Umbilical cord (tissue), 1 donor: ENCODE measurements at regions not wholly inside any gene's neighbourhood (a gene's known extent, or its start where the extent isn't known, plus 50 kb on each side); places are given as distances from the start of the nearest gene placed in this dataset.
"Not testable (repeated sequence)": the region's sequence is repeated elsewhere in the genome, so short reads cannot be mapped to it uniquely, and the experiment has no call there.

ENCODE experiments used
- DNase-seq: peaks from one replicate; pipeline ENCODE4 v3.0.0-alpha.2; 2015; ENCODE audit warnings: low spot score

DNA sequence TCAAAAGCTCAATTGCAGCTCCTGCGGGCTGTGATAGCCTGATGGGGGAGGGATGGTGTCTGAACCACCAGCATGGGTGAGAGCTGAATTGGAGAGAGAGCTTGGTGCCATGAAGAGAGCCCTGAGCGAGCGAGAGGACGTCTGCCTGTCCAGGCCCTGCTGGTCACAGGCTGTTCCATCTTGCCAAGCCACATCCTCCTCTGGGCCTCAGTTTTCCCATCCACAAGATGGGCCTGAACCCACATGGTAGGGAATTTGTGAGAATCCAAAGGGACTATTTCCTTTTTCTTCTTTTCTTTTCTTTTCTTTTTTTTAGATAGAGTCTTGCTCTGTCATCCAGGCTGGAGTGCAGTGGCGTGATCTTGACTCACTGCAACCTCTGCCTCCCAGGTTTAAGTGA is 276.4 kb downstream of the VRK1 start:
- DNase-seq = no peak

DNA sequence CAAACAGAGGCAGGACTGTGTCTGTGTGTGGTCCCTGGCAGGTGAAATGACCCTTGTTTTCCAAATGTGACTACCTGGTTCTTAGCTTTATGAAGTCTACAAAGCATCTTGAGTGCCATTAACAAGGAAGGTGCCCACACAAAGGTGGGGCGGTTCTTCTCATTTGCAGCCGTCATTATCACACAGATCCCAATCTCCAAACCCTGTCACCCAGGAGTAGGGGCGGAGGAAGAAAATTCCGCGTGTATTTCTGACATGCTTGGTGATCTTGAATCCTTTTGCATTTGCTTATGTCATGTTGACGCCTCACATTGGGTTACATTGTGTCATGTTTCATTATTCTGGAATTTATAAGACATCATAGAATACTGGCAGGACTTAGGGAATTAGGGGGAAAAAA is 277.3 kb downstream of the VRK1 start:
- DNase-seq = no peak

DNA sequence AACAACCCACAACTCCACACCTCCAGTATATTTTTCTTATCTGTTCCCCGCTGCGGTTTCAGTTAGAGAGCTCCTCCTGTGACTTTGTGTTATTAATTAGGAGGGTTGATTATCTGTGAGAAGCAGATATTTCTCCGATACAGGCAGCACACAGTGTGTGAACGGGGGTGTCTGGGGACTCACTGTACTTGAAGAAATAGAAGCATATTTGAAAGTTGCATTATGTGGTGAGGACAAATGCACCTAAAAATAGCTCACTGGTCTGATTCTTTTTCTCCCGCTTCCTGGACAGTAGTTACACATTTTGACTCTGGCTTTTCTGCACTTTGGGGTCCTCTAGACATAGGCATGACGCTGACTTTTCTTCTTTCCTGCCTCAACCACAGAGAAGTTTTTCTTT is 277.7 kb downstream of the VRK1 start:
- DNase-seq = no peak

DNA sequence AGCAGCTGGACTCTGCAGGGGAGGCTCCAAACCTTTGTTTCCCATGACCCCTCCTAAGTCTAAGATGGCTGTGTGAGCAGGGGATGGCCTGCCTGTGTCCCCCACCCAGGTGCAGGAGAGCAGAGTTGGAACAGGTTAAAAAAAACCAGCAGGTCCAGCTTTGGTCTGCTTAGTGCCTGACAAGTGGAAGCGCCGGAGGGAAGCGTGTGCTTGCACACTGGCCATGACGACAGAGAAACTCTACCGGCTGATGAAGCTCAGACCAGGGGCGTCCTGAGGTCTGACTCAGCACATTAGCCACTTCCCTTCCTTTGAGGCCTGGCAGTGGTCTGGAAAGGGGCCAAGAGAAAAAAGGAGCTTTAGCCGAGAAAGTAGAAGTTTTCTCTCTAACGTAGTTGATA is 280.1 kb downstream of the VRK1 start:
- peak; percentile 79 for DNase-seq

DNA sequence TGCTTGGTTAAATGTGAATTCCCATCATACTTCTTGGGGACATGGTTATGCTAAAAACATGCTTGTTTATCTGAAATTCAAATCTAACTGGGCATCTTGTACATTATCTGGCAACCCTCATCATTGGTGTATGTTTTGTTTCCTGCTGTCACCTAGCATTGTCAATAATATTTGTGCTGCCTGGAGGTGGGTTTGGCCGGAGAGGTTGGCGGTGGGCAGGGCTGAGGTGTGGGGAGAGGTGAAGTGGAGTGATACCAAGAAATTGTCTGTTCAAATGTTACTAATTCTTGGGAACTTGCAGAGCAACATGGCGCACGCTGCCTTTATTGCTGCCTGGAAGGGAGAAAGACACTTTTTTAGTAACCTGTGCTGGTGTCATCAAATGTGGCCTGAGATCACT is 280.5 kb downstream of the VRK1 start:
- no peak for DNase-seq

DNA sequence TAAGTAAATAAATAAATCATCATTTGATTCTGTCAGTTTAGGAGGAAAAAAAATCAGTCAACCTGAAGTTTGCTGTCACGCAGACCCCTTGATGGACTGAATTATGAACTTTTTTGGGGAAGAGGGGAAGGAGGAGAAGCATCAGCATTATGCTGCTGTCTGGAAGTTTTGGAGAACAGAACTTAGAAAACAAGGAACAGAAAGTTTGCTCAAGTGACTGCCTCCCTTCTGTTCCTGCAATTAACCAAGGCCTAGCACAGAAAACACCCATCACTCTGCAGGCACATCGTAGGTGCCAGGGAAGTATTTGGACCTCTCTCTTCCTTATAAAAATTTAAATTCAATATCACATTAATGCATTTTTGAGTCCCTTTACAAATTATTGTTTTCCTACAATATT is 283.8 kb downstream of the VRK1 start:
- peak; percentile 2 for DNase-seq

DNA sequence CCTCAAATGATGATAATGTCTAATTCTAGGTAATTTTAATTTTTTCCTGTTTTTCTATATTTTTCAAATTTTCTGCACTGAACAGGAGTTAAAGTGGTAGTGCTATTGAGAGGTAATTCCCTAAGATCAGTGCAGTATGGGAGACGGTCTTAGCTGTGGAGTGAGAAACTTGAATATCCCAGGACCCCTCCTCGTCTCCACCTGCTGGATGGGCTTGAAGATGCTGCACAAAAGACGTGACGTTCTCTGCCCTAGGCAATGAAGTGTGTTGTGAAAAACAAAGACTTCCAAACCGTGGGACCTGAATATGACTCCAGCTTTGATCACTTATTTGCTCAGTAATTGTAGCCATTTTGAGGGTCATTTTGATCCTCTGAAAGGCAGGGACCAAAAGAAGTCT is 298.1 kb downstream of the VRK1 start:
- DNase-seq = no peak

DNA sequence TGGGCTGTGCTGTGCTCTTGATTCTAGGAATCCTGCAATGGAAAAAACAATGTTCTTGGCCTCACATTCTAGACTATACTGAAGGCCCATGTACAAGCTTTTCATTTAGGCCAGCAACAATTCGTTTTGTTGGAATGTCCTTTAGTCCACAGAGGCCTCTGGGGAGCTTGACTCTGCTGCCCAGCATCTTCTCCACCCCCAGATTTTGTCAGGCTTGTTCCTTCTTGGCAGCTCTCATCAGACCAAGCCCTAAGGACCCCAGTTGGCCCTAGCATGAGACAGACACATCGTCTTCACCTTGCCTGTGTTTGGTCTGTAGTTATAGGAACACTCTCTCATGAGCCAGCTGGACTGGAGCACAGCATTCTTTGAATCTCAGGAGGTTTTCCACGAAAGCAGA is 300.1 kb downstream of the VRK1 start:
- no peak for DNase-seq

DNA sequence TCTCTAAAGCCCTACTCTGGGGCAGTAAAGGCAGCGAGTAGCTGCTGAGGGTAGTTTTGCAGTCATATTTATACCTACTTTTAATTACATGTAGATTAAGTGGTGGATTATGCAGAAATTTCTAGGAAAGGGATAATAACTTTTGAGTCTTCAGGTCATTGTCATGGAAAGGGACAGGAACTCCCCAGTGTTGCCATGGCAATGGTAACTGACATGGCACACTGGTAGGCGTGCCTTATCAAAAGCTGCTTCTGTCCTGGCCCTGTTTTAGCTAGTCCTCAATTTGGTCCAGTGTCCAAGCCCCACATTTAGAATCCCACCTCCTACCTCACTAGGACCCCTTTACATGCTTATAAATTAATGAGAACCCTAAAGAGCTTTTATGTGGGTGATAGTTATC is 303.1 kb downstream of the VRK1 start:
- DNase-seq = no peak

DNA sequence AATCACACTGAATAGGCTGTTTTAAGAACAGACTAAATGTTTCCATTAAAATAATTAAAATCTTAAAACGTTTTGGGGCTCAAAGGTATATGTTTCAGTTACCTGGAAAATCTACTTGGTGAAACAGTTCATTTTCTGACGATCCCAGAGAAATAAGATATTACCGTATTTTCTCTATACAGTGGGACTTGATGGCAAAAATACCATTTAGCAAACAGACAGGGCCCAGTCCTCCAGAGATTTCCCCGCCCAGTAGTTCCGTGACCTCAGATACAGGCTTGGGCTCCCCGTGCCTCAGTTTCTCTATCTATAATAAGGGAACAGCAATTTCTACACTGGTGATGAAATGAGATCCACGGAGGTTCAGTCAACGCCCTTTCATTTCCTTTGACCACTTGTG is 304.4 kb downstream of the VRK1 start:
- no peak for DNase-seq

DNA sequence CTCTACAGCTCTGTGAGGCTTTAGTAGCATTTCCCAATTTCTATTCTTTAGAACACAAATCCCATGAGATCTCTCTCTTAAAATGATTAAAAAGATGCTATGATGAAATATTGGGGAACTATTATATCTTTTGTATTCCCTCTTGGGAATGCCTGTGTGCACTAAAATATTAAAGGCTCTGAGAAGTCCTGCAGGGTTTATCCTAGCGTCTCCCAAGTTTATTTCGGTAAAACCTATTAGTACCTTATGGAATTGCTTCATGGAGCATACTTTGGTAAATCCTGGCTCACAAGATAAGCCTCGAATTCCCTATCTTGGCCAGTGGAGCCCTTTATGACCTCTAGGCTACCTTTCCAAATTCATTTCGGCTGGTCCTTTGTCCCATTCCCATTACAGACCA is 306.8 kb downstream of the VRK1 start:
- no peak for DNase-seq

DNA sequence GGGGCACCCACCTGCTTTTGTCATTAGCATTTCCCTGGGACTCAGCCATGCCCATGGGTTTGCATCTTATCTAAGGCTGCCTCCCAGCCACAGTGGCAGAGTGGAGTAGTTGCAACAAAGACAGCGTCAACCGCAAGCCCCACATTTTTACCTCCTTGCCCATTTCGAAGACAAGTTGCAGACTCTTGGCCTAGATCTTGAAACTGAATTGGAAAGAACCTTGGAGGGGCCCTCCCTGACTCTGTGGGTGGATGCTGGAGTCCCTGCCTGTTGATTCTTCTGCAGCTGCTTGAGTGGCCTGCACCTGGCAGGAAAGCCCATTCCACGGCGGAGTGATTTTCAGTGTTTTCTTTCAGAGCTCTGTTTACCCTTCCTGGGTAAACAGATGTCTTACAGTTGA is 309.0 kb downstream of the VRK1 start:
- DNase-seq = no peak

DNA sequence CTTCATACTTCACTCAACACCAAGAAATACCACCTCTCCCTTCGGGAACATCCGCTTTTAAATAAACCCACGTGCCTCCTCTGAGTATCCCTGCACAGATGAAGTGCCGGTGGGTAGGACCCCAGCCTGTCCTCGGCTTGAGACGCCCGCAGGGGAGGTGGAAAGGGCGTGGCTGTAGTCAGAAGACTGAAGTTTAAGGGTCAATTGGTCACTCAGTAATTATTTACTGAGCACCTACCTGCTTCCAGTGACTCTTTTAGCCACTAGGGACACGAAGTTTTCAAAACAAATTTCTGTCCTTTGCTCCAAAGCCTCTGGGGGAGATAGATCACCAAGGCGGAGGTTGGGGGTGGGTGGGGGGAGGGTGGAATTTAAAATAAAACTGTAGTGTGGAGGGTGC is 309.4 kb downstream of the VRK1 start:
- DNase-seq = no peak

DNA sequence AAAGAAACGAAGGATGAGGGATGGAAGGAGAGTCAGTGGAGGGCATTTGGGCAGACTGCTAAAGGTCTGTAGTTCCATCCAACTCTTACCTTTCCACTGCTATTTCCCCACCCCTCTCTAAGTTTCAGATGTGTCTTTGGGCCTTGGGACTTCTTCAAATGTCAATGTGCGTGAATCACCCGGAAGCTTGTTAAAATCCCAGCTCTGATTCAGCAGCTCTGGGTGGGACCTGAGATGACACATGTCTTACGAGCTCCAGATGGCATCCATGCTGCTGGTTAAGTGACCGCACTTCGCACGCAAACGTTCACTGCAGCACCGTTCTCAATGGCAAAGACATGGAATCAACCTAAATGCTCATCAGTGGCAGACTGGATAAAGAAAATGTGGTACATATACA is 309.9 kb downstream of the VRK1 start:
- no peak for DNase-seq

DNA sequence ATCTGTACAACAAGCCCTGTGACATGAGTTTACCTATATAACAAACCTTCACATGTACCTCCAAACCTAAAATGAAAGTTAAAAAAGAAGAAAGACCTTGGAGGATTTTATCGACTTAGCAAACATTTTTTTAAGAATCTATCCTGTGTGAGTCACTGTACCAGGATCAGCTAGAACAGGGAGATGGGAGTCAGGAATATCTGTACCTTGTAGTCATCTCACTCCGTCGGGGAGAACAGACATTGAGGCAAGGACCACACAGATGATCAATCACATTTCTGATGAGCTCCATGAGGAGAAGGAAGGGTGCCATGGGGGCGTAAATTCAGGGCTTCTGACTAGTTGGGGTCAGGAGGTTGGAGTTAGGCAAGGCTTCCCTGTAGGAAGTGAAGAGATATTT is 310.6 kb downstream of the VRK1 start:
- no peak for DNase-seq

DNA sequence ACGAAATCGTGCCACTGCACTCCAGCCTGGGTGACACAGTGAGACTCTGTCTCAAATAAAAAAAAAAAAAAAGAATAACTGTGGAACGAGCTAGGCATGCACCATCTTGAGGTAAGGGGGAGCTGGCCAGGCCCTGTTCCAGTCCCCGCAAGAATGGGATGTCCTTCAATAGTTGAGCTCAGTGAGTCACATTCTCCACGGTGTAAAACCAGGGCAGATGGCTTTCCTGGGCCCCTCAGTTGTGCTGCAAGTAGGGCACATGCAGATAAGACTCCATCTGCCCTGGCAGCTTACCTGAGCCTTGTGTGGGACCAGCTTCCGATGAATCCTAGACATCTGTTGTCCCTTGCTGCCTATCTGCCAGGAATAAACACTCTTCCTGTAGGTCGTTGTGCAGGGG is 312.1 kb downstream of the VRK1 start:
- DNase-seq = no peak

DNA sequence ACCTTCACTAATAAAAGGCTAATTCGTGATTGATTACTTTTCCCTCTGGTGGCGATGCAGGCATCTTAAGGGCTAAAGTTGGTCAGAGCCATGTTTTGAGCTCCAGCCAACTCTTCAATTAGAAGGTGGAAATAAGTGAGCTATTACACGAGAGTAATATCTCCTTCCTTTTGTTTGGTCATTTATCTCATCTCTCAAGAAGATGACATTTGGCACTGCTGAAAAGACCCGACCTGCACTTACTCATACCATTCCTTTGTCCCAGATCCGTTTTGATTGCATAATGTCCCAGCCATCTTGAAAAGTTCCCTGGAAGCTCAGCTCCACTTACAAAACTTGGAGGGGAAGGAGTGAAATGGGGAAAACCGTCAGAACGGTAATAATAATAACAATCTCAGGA is 316.2 kb downstream of the VRK1 start:
- DNase-seq = no peak

DNA sequence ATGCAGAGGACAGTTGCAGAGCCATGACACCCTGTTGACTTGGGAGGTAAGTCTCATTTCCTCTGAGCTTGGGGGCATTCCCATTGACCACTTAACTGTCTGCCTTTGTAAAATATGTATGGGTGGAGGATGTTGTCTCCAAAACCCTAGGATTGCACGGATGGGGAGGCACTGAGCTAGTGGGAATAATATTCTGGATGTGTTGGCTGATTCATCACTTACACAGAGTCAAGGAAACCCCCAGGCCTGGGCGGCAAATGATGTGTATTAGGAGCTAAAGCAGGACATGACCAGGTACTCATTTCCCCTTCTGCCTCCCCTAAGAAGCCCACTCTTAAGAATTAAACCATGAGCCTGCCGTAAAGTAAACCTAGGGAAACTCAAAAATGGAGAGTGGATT is 319.4 kb downstream of the VRK1 start:
- no peak for DNase-seq

DNA sequence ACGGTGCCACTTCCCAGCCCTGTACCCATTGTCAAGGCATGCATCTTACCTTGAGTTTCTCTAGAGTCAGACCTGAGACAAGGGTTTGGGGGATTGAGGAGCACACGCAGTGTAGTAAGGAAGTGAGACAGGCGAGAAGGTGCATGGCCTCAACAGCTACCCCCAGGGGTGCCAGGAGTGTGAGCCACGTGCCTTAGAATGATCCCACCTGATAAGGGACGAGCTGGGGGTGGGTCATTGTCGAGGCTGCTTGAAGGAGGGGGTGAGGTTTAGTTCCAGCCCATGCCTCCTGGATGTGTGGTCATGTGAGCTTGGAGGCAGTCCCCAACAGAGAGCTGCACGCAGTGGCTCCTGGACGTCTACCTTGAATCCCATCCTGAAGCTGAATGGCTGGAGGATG is 320.5 kb downstream of the VRK1 start:
- no peak for DNase-seq

DNA sequence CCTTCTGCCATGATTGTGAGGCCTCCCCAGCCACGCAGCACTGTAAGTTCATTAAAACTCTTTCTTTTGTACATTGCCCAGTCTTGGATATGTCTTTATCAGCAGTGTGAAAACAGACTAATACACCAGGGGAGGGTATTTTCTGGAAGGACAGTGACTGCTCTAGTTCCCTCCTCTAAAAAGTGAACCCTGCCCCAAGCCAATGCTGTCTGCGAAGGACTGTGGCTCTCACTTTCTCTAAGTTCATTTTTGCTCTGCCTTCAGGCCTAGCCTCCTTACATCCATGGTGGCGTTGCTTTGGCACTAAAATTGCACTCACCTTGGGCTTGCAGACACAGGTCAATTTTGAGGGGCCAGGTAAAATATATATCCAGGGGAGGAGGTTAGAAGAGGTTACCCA is 323.0 kb downstream of the VRK1 start:
- DNase-seq = no peak

DNA sequence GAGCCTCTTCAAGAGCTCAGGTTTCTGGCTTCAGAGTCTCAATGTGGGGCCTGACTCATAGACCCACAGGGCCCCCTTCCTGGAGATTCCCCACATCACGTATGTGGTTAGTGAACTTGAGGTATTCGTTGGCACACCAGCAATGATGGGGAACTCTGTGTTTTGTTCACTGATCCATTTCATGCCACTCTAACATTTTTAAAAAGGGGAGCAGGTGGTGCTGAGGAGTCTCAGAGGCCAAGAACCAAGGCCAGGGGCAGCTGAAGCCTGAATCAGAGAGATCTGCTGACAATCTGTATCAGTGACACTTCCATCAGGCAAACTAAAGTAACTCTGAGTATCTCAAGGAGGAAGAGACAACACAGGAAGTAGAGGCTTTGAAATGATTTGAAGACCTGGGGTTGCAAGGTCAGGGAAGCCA is 323.4 kb downstream of the VRK1 start:
- no peak for DNase-seq

DNA sequence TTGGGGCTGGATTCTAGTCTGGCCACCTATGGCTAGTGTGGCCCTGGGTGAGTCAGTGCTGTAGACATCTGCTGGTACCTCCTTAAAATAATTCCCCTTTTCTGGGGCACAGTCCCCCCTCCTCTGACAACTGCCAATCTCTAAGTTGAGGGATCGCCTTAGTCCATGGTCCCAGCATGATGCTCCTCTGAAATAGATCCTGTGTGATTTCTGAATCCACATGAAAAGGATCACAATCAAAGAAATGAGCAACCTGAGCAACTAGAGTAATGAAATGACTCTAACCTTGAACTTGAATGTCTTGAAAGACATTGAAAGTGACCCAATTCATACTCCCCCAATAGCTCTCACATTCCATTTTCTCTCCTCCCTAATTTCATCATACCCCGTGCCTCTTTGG is 332.5 kb downstream of the VRK1 start:
- no peak for DNase-seq

DNA sequence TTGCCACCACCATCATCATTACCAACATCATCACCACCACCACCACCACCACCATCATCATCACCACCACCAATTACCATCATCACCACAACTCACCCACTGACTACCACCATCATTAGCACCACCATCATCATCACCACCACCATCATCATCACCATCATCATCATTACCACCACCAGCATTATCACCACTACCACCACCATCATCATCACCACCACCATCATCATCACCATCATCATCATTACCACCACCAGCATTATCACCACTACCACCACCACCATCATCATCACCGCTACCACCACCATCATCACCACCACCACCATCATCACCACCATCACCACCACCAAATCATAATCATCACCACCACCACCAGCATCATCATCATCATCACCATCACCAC is 338.7 kb downstream of the VRK1 start:
- not testable (repeated sequence) for DNase-seq

DNA sequence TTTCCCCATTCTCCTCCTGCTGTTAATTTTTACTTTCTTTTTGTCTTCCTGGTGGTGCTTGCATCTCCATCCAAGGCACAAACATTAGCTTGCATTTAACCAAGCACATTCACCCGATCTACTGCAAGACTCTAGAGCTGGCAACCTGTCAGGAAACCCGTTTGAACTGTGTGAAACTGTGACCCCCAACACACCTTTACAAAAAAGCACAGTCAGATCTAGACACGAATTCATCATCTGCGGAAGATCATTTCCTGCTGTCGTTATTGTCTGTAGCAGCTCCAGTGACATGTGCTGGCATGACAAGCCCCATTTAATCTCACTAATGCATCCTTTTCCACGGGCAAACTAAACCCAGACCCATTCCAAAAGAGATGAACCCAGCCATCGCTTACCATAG is 340.5 kb downstream of the VRK1 start:
- no peak for DNase-seq

DNA sequence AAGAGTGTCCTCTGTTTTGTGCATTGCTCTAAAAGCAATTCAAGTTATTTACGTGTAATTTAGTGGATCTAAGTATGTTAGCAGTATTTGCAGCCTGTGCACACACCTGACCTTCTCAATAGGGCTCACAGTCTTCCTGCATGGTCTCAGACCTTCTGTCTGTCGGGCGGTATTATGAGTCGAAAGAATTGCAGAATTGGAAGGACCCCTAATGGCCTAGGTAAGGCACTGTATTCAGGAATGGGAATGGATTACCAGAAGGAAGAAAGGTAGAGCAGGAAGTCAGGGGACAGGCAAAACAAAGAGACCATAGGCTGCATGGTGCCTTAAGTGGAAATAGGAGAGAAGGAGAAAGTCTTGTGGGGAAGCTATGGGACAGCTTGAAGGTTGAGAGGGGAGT is 341.6 kb downstream of the VRK1 start:
- no peak for DNase-seq
